Jurkat, Clone E6-1 (cell line): ENCODE measurements at regions not wholly inside any gene's neighbourhood (a gene's known extent, or its start where the extent isn't known, plus 50 kb on each side); places are given as distances from the start of the nearest gene placed in this dataset.
"Not testable (repeated sequence)": the region's sequence is repeated elsewhere in the genome, so short reads cannot be mapped to it uniquely, and the experiment has no call there.

Source experiments
- DNase-seq: peaks from one replicate; pipeline ENCODE4 v3.0.0-alpha.2; 2011; ENCODE audit warnings: low read depth, low spot score
- H3K4me3 ChIP-seq: 2 replicates; pipeline ENCODE4 v1.5.1; 2011; ENCODE audit warnings: mild to moderate bottlenecking, low read length, control low read depth, moderate library complexity

DNA sequence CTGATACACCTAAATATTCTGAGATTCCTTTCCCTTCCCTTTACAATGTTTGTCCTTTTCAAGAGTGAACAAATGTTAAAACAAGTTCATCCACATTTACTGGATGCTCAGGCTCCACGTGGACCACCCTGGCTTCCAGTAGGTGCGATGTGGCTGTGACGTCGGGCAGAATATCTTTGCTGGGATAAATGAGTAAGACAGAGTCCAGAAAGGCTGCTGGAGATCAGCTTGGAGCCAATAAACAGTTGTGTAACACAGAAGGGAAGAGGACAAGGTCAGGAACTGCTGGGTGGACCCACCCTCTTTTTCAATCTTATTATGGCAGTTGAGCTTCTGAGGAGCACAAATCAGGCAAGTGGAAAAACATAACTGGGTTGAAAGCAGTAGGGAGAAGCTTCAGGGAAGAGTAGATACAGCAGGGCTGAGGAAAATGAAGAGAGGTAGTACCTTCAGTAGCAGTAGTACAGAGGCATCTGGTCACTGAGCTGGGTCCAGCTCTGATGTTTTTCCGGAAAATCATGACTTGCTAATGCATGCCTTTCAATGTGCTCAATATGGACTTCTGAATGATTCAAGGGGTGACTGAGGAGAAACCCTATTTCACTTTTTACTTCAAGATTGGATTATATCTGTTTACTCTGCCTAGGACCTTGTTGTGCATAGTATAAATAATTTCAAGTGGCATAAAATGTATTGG is 171.8 kb upstream of the MAD2L1 start:
- no peak for DNase-seq

DNA sequence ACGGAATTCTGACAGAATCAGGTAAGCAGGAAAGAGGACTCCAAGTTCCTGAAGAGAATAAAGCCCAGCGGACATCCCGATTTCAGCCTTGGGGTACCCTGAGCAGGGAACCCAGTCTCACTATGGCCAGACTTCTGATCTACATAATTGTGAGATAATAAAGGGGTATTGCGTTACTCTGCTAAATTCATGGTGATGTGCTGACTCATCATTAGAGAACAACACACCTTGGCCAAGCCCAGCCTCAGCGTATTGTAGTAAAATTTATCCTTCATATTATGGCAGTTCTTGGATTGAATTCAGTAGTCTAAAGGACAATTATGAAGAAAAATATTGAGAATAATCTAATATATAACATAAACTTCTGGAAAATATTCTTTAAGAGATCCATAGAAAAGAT is 170.2 kb upstream of the MAD2L1 start:
- DNase-seq: no peak
- no peak overlapping the region for H3K4me3 ChIP-seq

More for the DNA sequence above, 171.8 kb upstream of the MAD2L1 start:
- H3K4me3 ChIP-seq: no peak overlapping the region

DNA sequence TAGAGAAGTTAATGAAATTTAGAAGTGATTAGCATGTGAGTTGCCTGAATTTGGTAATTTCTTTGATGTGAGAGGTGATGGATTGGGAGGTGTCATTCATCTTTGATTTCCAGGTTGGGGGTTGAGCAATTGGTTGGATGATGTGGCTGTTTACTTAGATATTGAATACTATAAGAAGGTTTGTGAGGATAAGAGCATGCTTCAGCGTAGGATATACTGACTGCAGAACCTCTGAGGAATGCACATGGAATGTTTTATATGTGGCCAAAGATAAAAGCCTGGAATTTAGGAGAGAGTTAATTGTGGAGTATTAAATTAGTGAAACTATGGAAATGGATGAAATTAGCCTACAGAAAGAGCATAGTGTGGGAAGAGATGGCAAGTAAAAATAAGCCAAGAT is 165.4 kb upstream of the MAD2L1 start:
- DNase-seq: no peak

DNA sequence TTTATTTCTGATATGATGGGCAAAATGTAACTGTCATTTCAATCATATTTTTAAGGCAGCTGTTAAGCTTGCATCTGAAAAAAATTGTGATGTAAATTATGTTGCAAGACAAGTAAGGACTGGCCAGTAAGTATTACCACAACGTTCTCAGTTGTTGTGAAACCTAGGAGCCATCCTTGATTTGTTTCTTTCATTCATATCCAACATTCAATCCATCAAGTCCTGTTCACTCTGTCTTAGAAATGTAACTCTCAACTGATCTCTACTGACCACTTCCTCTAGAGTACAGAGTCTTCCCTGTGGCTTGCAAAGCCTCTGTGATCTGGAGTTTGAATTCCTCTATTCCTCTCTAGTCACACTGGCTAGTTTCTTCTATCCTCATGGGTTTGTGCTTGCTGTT is 161.4 kb upstream of the MAD2L1 start:
- no peak overlapping the region for H3K4me3 ChIP-seq
- DNase-seq: no peak

More for the DNA sequence above, 165.4 kb upstream of the MAD2L1 start:
- no peak overlapping the region for H3K4me3 ChIP-seq

DNA sequence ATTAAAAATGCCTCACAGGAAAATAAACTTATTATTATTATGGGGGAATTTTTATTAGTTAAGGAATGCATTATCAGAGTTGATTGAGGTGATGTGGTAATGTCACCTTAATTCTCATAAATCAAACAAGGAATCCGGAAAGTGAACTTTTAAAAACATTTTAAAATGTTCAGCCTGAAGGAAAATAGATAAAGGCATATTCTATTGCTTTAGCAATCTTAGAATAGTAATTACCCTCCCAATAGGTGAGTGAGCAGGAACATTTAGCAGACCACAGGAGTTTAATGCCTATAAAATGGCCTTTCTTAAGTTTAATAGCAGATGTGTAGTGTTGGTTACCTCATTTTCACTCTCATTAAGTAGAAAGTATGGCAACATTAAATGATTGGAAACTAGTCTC is 160.9 kb upstream of the MAD2L1 start:
- DNase-seq: no peak
- H3K4me3 ChIP-seq: no peak overlapping the region

DNA sequence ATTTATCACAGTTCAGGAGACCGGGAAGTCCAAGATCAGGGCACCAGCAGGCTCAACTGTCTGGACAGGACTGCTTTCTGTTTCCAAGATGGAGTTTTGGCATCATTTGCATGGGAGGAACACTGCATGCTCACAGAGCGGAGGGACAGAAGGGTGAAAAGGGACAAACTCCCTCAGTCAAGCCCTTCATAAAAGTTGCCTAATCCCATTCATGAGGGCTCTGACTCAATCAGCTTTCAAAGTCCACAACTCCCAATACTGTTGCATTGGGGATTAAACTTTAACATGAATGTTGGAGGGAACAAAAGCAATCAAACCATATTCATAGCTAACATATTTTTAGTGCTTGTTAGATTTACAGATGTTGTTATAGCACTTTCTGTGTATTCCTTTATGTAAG is 158.9 kb upstream of the MAD2L1 start:
- DNase-seq: no peak
- no peak overlapping the region for H3K4me3 ChIP-seq

DNA sequence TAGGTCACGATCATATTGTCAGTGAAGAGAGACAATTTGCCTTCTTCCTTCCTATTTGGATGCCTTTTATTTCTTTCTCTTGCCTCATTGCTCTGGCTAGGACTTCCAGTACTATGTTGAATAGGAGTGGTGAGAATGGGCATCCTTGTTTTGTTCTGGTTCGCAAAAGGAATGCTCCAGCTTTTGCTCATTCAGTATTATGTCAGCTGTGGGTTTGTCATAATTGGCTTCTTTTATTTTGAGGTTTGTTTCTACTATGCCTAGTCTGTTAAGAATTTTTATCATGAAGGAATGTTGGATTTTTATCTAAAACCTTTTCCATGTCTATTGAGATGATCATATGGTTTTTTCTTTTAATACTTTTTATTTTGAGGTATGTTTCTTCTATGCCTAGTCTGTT is 152.3 kb upstream of the MAD2L1 start:
- H3K4me3 ChIP-seq: no peak overlapping the region
- no peak for DNase-seq

DNA sequence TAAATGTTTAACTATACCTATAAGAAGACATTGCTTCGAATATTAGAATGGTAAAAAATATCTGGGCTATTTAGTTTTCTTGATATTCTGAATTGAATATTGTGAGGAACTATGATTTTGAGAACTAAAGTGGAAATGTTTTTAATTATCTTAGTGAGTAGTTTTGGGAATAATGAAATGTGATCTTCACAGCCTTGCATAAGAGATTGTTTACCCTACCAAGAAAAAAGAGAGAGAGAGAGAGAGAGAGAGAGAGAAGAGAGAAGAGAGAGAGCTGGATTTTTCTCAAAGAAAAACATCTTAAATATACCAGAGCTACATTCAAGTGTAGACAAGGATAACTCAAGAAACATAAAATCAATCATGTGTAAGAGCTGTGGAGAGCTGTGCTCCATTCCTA is 148.7 kb upstream of the MAD2L1 start:
- no peak overlapping the region for H3K4me3 ChIP-seq

DNA sequence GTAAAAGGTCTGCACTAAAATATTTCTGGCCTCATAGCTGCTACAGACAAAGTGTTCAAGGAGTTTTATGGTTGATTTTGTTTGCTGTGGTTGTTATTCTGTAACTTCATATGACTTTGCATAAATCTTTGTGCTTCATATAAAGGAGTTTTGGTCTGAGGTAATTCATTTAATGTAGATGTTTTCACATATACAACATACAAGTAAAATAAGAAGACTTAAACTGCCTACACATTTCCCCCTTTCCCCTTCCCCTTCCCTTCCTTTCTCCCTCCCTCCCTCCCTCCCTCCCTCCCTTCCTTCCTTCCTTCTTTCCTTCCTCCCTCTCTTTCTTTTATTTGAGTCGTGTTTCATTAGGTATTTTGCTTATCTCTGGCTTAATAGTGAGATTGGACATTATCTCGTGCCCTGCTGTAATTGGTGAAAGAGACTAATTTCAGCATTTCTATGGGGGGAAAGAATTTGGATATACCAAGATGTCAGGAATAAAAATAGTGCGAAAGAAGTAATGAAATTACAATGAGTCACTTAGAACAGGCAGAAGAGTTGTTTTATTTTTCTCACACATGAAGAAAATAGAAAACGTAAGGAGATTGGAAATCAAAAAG is 144.9 kb upstream of the MAD2L1 start:
- no peak for DNase-seq
- no peak overlapping the region for H3K4me3 ChIP-seq

More for the DNA sequence above, 148.7 kb upstream of the MAD2L1 start:
- DNase-seq: no peak

DNA sequence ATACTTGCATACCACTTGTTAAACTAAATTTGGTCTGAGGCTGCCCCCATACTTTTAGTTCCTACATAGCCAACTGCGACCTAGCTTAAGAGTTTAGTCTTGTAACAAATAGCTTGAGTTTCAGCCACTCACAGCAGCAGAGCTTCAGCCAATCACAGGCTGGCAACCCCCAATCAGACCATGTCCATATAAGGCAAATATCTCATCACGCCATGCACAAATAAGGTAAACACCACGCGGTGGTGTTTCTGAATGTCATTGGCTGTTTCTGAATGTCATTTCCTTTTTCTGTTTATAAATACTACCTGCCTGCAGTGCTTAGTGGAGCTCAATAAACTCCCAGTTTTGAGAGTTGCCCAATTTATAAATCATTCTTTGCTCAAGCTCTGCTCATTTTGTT is 143.1 kb upstream of the MAD2L1 start:
- no peak overlapping the region for H3K4me3 ChIP-seq
- no peak for DNase-seq

DNA sequence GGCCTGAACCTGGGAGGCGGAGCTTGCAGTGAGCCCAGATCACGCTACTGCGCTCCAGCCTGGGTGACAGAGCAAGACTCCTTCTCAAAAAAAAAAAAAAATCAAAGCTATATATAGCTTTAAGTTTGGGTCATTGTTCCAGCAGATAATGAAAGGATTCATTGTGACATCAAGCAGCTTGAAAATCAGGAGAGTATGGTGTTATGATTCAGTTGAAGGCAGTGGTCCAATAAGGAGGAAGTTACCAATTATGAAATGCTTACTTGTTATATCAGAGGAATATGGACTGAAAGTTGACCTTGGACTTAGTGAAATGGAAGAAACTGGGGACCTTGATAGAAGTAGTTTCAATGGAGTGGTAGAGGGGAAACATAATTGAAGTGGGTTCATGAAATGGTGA is 140.4 kb upstream of the MAD2L1 start:
- H3K4me3 ChIP-seq: no peak overlapping the region
- no peak for DNase-seq

DNA sequence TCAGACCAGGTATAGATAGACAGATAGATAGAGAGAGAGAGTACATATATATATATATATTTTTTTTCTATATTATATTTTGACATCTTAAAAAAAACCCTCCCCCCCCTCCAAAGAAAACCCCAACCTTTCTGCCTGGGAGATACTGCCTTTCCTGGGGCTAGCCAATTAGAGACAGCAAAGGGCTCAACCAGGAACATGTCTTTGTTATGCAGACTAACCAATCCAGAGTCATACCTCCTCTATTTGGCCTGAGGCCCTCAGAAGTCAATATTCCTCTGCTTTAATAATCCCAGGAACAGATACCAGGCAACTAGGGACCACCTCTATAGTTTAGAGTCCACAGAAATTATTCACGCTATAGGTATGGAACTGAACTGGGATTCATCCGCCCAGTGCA is 135.6 kb upstream of the MAD2L1 start:
- DNase-seq: no peak
- no peak overlapping the region for H3K4me3 ChIP-seq

DNA sequence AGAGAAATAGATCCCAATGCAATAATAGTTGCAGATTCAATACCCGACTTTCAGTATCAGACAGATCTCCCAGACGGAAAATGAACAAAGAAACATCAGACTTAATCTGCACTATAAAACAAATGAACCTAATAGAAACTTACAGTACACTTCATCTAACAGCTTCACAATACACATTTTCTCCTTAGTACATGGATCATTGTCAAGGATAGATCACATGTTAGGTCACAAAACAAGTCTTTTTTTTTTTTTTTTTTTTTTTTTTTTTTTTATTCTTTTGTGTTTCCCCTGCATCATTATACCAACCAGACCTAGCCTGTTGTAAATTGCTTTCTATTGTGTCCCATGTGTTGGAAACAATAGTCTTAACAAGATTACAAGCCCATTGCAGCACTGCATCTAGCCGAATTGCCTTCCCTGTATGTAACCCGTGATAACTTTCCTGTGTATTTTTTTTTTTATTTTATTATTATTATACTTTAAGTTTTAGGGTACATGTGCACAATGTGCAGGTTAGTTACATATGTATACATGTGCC is 134.0 kb upstream of the MAD2L1 start:
- not testable (repeated sequence) for H3K4me3 ChIP-seq, DNase-seq

DNA sequence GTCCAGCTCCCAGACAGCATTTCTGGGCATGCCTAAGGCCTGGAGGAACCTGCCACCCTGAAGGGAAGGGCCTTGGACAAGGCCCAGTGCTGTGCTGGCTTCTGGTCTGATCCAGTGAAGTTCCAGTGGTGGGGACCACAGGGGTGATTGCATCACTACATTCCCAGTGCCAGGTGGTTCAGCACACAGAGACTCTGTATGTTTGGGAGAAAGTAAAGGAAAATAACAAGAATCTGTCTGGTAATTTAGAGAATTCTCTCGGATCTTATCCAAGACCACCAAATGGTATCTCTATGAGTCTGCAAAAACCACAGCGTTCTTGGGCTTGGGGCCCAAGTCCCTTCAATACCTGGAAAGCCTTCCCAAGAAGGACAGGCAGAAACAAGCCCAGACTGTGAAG is 131.8 kb upstream of the MAD2L1 start:
- no peak overlapping the region for H3K4me3 ChIP-seq
- no peak for DNase-seq

DNA sequence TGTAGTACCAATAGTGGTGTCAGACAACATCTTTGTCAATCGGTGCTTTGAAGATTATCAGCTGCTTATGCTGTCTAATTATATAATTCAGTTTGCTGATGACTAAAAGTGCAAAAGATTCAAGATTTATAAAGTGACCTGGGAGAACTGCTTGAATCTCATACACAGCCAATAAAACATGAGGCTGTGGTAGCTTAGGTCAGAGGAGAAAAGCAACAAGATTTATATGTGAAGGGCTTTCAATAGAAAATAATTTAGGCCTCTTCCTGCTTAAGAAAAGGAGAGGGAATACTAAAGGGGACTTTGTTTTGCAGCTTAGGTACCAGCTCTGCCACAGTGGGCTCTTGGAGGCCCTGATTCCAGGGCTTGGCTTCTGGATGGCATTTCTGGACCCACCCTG is 111.0 kb upstream of the MAD2L1 start:
- DNase-seq: no peak
- no peak overlapping the region for H3K4me3 ChIP-seq

DNA sequence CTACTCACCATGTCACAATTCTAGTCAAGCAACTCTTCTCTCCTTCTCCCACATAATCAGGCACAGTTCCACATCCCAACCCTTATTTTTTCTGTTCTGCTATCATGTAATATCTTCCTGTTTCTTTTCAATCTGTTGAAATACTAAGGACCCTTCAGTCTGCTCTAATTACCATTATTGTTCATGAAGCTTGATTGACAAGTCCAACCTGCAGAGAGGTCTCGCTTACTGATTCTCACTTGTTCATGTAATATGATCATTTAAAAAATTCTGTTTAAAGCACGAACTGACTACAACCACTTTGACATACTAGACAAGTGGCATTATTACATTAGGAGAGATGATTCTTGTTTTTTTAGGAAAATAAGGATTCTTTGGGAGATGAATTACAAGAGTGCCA is 108.6 kb upstream of the MAD2L1 start:
- H3K4me3 ChIP-seq: no peak overlapping the region
- no peak for DNase-seq

DNA sequence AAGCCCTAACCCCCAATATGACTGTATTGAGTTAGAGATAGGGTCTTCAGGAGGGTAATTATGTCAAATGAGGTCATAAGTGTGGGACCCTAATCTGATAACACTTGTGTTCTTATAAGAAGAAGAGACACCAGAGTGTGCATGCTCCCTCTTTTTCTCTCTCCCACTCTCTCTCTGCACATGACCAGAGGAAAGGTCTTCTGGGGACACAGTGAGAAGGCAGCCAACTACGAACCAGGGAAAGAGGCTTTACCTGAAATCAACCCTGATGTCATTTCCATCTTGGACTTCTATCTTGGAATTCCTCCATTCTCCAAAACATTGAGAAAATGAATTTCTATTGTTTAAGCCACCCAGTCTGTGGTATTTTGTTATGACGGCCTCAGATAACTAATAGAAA is 97.2 kb upstream of the MAD2L1 start:
- DNase-seq: no peak
- H3K4me3 ChIP-seq: no peak overlapping the region

DNA sequence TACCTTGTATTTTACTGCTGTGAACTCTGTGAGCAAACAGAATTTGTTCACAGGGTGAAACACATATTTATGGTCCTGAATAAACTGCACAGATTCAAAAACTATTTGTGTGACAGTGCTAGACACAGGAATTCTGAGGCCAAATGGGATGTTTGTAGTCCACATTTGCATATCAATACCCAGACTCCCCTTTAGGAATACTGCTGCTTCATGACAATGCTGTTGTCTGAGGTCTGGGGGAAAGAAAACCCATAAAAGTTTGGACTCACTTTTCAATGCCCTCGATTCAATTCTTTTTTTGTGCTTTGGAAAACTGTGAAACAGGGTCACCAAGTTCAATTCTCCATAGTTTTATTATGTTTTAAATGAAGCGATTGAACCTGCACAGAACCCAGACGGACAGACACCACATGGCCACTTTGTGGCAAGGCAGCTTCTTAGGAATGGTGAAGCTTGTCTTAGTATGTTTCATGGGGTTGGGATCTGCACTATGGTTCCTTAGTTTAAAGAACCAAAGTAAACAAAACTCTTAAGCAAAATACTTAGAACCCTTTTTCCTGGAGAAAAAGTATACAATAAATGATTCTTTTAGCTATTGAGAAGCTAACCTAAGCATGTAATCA is 92.3 kb upstream of the MAD2L1 start:
- no peak for DNase-seq
- no peak overlapping the region for H3K4me3 ChIP-seq

DNA sequence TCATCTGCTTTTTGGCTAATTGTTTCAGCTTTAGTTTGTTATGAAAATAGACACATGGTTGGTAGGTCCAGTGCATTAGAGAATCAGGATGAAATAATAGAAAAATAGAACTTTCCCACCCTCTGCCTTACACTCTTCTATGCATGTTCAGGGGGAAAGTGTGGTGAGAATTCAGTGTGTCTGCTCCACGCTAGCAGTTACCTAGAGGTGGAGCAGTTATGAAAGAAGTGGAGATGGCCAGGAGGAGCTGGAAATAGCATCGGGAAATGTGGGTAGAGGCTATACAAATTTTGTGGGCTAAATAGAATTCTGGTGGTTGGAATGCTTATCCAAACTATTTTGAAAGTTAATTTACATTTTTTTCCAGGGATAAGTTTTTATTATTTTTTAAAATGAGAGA is 91.4 kb upstream of the MAD2L1 start:
- DNase-seq: no peak
- H3K4me3 ChIP-seq: no peak overlapping the region

DNA sequence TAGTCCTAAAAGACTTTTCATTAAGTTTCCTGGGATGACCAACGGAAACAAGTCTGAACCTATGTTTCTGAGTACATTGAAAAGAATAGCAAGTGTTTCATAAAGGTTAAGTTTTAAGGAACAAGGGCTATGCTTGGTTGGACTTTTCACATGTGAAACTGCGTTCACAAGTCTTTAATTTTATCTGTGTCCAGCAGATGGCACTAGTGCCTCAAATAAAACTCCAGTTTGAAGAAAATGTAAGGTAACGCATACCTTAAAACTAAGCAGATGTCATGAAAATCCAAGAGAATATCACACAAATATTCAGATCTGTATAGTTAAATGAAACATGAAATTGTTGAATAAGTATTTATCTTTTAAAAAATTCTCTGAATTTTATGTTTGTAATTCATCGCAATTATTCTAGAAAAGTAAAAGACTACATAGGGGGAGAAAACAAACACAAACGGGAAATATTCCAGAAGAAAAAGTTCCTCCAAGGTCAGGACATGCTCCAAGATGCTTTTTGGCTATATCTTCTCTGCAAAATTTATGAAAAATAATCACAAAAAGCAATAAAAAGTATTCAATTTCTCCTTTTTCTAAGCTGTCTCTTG is 89.6 kb upstream of the MAD2L1 start:
- peak; percentile 82 for DNase-seq
- H3K4me3 ChIP-seq: no peak overlapping the region
